NCI-H1417 treated with DMSO at 0.1 percent for 48 hours (cell line): ENCODE measurements at regions not wholly inside any gene's neighbourhood (a gene's known extent, or its start where the extent isn't known, plus 50 kb on each side); places are given as distances from the start of the nearest gene placed in this dataset.
"Not testable (repeated sequence)": the region's sequence is repeated elsewhere in the genome, so short reads cannot be mapped to it uniquely, and the experiment has no call there.

Source experiments
- DNase-seq: peaks from one replicate; lab custom pipeline; 2025; lab: John Stamatoyannopoulos, UW

- no peak for DNase-seq
Measured at GRCh38 chr1:148263906-148264255, 111.8 kb upstream of the NBPF11 start.

GRCh38 chr1:148263128-148263905, 111.2 kb upstream of the NBPF11 start:
- DNase-seq: peak; percentile 32

DNA sequence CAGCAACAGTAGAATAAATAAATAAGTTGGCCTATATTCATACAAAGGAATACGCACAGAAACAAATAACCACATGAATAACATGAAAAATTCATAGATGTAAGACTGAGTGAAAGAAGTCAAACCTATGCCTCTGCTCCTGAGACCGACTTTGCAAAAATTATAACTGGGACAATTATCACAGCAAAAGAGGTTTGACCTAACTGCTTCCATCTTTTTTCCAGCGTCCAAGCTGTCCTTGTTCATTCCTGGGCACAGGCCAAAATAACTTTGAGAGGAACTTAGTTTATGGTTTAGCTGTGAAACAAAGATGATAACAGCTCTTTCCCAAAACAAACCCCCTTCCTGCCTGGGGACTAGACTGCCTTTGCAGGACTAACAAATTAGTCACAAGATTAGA, 109.6 kb upstream of the NBPF11 start:
- DNase-seq: not testable (repeated sequence)

GRCh38 chr1:148257886-148258285, 105.8 kb upstream of the NBPF11 start:
- DNase-seq: not testable (repeated sequence)

- DNase-seq: not testable (repeated sequence)
Measured at GRCh38 chr1:148254611-148255429, 102.7 kb upstream of the NBPF11 start.

- DNase-seq: not testable (repeated sequence)
Measured at GRCh38 chr1:148253808-148254207, 101.7 kb upstream of the NBPF11 start.

DNA sequence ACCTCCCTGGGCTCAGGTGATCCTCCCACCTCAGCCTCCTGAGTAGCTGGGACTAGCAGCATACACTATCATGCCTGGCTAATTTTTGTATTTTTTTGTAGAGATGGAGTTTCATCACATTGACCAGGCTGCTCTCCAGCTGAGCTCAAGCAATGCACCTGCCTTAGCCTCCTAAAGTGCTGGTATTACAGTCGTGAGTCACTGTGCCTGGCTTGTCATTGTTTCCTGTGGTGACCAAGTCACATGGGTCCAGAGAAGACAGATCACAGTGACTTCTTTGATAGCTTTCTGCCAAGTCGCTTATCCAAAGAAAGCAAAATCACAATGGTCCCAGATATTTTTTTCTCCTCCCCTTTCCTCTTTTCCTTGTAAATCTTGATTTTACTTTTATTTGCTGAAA, 96.7 kb upstream of the NBPF11 start:
- DNase-seq: not testable (repeated sequence)

DNA sequence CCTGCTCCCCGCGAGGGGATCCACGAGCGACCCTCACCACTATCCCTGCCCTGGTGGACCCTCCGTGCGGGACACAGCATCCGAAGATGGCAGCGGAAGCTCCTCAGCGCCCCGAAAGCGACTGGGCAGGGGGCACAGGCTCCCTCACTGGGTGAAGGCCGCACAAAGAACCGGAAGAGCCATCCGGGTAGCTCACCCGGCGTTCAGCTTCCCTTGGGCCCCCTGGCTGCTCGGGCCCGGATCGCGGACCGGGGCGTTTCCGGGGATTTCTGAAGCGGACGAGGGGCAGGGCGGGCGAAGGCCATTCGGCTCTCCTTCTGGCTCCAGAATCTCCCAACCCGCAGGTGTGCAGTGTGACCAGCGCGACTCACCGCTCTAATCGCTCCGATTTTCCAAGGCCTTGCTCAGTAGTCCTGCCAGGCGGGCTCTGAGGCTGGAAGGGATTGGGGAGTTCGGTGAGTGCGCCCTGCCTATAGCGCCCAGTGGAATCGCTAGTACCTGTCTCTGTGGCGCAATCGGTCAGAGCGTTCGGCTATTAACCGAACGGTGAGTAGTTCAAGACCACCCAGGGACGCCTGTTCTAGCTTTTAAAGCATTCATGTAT, 94.3 kb upstream of the NBPF11 start:
- DNase-seq: not testable (repeated sequence)

- not testable (repeated sequence) for DNase-seq
Measured at GRCh38 chr1:148245843-148246242, 93.8 kb upstream of the NBPF11 start.

DNA sequence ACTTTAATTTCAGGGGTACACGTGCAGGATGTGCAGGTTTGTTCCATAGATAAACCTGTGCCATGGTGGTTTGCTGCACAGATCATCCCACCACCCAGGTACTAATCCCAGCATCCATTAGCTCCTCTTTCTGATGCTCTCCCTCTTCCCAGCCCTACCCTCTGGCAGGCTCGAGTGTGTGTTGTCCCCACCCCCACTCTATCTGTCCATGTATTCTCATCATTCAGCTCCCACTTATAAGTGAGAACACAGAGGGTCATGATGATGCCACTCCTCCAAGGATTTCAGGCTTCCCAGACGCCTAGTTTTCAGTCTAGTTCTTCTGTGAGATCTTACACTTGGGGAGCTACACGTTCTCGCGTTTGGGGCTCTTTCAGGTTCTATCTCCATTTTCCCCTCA, 93.4 kb upstream of the NBPF11 start:
- DNase-seq: not testable (repeated sequence)

DNA sequence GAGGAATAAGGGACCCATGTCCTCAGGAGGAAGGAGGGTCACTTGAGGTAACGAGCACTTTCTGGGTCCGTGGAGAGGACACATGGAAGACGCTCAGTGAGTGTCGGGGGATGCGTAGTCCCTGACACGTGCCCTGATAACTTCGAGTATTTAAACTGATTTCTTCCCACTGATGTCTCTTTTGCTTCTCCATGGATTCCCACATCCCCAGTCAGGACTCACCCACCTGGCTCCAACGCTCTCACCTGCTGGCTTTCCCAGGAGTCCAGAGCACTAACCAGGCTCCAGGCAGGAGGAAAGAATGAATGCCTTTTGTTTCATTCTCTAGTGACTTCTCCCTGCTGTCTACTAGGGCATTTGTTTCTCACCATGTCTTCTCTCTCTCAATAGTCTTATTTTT, 81.2 kb upstream of the NBPF11 start:
- not testable (repeated sequence) for DNase-seq

DNA sequence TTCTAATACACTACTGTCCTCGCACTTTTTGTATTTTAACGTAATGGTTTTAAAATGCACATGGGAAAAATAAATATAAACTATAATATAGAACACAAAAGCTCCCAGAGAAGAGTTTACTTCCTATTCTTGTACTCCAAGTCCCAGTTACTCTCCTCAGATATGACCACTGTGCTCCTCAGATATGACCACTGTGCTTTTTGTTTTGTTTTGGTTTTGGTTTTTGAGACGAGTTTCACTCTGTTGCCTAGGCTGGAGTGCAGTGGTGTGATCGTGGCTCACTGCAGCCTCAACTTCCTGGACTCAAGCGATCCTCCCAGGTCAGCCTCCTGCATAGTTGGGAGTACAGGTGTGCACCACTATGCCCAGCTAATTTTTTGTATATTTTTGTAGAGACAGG, 76.8 kb upstream of the NBPF11 start:
- DNase-seq: not testable (repeated sequence)

DNA sequence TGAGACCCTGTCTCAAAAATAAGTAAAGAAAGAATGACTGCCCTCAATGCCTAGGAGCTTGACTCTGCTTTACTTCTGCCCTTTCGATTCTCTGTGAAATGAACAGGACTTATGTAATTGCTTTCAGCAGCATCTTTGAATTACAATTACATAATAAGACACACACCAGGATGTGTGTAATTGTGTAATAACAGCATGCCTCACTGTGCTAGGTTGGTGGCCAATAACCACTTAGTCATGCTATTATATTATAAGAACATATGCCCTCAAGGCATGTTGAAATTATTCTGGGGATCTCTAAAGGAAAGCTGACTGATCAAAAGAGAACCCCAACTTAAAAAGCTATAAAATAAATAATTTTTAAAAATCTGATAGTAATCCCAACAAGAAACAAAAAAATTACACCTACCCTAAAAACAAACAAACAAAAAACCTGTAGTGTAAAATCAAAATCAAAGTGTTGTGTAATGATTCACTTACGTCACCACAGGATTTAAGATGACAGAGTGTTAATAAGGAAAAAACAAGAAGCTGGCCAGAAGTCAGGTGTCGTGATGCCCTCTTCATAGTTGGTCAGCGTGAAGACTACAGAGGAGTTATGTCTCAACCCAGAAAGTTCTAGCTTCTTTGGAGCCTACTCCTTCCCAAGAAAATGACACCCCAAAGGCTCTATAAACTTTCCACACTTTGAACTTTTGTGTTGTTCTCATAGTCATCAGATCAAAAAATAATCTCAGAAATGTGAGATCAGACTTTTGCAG, 70.5 kb upstream of the NBPF11 start:
- DNase-seq: not testable (repeated sequence)

DNA sequence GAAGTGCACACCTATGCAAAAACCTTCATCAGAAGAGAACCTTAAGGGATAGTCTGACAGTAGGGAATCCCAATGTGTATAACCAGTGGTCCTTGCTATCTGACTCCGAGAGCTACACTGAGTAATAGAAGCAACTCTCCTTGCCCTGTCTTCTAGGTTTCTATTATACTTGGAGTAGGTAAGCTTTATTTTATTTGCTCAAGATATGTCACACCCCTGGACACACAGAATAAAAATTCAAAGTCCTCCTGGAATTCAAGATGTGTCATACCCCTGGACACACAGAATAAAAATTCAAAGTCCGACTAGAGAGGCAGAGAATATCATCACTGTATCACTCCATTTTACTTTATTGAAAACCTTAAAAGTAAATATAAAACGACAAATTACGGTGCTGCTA, 69.5 kb upstream of the NBPF11 start:
- DNase-seq: not testable (repeated sequence)

- not testable (repeated sequence) for DNase-seq
Measured at GRCh38 chr1:148219229-148219628, 67.1 kb upstream of the NBPF11 start.

DNA sequence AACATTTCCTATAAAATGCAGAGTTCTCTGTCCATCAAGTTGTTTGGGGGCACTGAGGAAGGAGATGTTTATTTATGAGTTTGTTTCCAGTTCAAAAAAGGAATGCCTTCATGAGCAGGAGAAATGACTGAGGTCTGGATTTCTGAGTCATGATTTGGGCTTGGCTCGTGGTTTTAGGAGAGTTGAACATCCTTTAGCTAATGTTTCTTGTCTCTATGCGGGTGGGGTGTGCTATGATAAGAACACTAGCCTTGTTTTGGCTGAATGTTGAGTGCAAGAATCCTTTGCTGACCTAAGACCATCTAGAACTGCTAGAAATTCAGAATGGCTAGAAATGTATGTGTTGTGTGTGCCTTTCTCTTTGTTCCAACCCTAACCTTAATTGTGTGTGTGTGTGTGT, 59.1 kb upstream of the NBPF11 start:
- not testable (repeated sequence) for DNase-seq

DNA sequence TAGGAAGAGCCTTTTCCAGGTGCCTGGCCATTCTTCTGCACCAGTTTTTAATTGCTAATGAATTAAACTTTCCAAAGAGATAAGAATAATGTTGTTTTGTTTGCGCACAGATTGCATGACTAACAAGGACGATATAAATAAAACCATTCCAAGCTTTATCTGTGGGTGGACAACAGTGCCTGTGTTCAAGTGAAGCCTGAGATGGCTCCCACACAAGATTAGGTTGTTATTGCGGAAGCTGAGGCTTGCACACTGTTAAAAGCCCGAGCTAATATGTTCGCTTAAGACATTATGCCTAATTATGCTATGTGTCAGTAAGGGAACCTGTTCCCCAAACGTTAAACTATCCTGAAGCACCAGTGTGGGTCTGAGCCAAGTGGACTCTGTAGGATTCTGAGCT, 58.5 kb upstream of the NBPF11 start:
- not testable (repeated sequence) for DNase-seq

DNA sequence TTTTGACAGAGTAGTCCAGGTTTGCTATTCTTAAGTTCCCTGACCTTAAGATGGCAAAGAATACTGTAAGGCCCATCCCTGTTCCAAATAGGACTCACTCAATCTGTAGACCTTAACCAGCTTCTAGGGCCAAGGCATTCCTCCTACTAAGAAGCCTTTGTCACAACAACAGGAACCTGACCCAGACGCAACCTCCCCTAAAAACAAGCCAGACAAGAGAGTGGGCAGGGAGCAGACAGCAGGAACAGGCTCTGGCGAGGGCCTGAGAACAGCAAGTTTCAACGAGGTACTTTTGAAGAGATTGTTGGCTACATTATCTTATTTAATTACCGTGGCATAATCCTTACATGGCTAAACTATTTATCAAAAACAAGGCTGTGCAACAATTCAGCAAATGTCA, 58.1 kb upstream of the NBPF11 start:
- not testable (repeated sequence) for DNase-seq

- DNase-seq: not testable (repeated sequence)
Measured at GRCh38 chr1:148202013-148202412, 49.9 kb upstream of the NBPF11 start.
